GM18499 (cell line): ENCODE measurements at regions not wholly inside any gene's neighbourhood (a gene's known extent, or its start where the extent isn't known, plus 50 kb on each side); places are given as distances from the start of the nearest gene placed in this dataset.
"Not testable (repeated sequence)": the region's sequence is repeated elsewhere in the genome, so short reads cannot be mapped to it uniquely, and the experiment has no call there.

ENCODE experiments used
- ATAC-seq: cut with Tn5 transposase; IDR thresholded peaks from one replicate; pipeline ENCODE4 v1.9.1; 2021; ENCODE audit warnings: moderate number of reproducible peaks; ENCODE audit not compliant: insufficient read depth, unreplicated experiment

GRCh38 chr11:38640854-38641253 lies 2042.8 kb upstream of the RAG2 start:
- ATAC-seq = no peak

GRCh38 chr11:38612701-38613100 lies 2014.7 kb upstream of the RAG2 start:
- no peak for ATAC-seq

GRCh38 chr11:38601371-38601770 lies 2003.3 kb upstream of the RAG2 start:
- ATAC-seq = not testable (repeated sequence)

GRCh38 chr11:38598418-38598817 lies 2000.4 kb upstream of the RAG2 start:
- ATAC-seq = no peak

GRCh38 chr11:38595359-38596016 lies 1997.5 kb upstream of the RAG2 start:
- ATAC-seq = not testable (repeated sequence)

- no peak for ATAC-seq
Observed at GRCh38 chr11:38594895-38595294, 1996.9 kb upstream of the RAG2 start.

- no peak for ATAC-seq
Observed at GRCh38 chr11:38593649-38594048, 1995.6 kb upstream of the RAG2 start.

GRCh38 chr11:38582756-38583155 lies 1984.7 kb upstream of the RAG2 start:
- no peak for ATAC-seq

- no peak for ATAC-seq
Observed at GRCh38 chr11:38582151-38582550, 1984.1 kb upstream of the RAG2 start.

GRCh38 chr11:38577769-38578168 lies 1979.7 kb upstream of the RAG2 start:
- no peak for ATAC-seq

- ATAC-seq = no peak
Observed at GRCh38 chr11:38562562-38562961, 1964.5 kb upstream of the RAG2 start.

- ATAC-seq = no peak
Observed at GRCh38 chr11:38553148-38553547, 1955.1 kb upstream of the RAG2 start.

GRCh38 chr11:38547462-38547861 lies 1949.4 kb upstream of the RAG2 start:
- ATAC-seq = no peak

GRCh38 chr11:38543986-38544385 lies 1946.0 kb upstream of the RAG2 start:
- ATAC-seq = no peak

- no peak for ATAC-seq
Observed at GRCh38 chr11:38543311-38543710, 1945.3 kb upstream of the RAG2 start.

GRCh38 chr11:38538866-38539680 lies 1941.0 kb upstream of the RAG2 start:
- no peak for ATAC-seq

GRCh38 chr11:38530226-38530625 lies 1932.2 kb upstream of the RAG2 start:
- no peak for ATAC-seq

GRCh38 chr11:38524945-38525344 lies 1926.9 kb upstream of the RAG2 start:
- no peak for ATAC-seq

GRCh38 chr11:38517991-38518390 lies 1920.0 kb upstream of the RAG2 start:
- no peak for ATAC-seq

GRCh38 chr11:38512830-38513229 lies 1914.8 kb upstream of the RAG2 start:
- ATAC-seq = not testable (repeated sequence)

- no peak for ATAC-seq
Observed at GRCh38 chr11:38510041-38510440, 1912.0 kb upstream of the RAG2 start.

GRCh38 chr11:38503876-38504275 lies 1905.8 kb upstream of the RAG2 start:
- no peak for ATAC-seq
